BLaER1 treated with 17β-estradiol and CSF1 and Interleukin-3, amounts not matched to agents 10 nM and 100 nM (cell line): ENCODE measurements at regions not wholly inside any gene's neighbourhood (a gene's known extent, or its start where the extent isn't known, plus 50 kb on each side); places are given as distances from the start of the nearest gene placed in this dataset.

Source experiments
- H3K27ac ChIP-seq, 11 experiments: shearing (Covaris generic); formaldehyde crosslinking; 2 replicates each; pipeline ENCODE4 v1.8.1; 2022
- H3K27me3 ChIP-seq, 11 experiments: shearing (Covaris generic); formaldehyde crosslinking; 2 replicates each; pipeline ENCODE4 v1.8.1; 2022
- H3K36me3 ChIP-seq, 11 experiments: shearing (Covaris generic); formaldehyde crosslinking; 2 replicates each; pipeline ENCODE4 v1.8.1; 2022
- H3K4me1 ChIP-seq, 10 experiments: shearing (Covaris generic); formaldehyde crosslinking; 2 replicates each; pipeline ENCODE4 v1.8.1; 2022
- H3K4me2 ChIP-seq, 11 experiments: shearing (Covaris generic); formaldehyde crosslinking; 2 replicates each; pipeline ENCODE4 v1.8.1; 2022
- H3K4me3 ChIP-seq, 10 experiments: shearing (Covaris generic); formaldehyde crosslinking; 2 replicates each; pipeline ENCODE4 v1.8.1; 2022
- H3K9ac ChIP-seq, 11 experiments: shearing (Covaris generic); formaldehyde crosslinking; 2 replicates each; pipeline ENCODE4 v1.8.1; 2022
- H3K9me3 ChIP-seq, 11 experiments: shearing (Covaris generic); formaldehyde crosslinking; replicated peaks in 1 of 11; 2 replicates each; pipeline ENCODE4 v1.8.1; 2022
- H4K20me1 ChIP-seq, 11 experiments: shearing (Covaris generic); formaldehyde crosslinking; 2 replicates each; pipeline ENCODE4 v1.8.1; 2022
- Cebpa-rat ChIP-seq, 11 experiments: shearing (Covaris generic); IDR thresholded peaks; 2 replicates each; pipeline ENCODE4 v1.8.1; 2022

DNA sequence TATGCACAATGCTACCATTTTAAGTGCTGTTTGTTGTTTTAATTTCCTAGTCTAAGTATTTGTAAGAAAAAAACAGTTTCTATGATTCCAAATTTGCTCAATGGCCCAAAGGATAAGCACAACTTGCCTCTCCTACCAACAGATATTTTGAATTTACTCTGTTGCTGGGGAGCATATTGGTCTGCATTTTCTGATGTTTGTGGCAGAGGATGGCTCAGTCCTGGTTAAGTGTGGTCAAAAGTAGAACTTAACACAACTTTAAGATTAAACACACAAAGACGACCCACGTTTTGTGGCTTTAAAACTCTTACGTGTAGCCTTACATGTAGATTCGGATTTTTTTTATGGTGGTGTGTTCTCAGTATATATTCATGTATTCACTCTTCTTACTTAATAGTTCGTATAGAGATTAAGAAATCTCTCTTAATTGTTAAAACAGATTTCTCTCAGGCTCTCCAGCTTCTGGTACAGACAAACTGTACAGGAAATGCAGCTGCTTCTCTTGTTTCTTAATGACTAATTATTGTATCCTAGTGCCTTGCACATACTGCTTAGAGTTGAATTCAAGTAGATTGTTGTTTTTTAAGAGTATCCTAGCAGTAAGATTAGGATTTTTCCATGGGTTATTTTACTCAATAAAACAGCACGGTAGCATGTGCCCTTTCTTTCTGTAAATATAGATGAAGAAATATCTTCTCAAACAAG lies 86.2 kb downstream of the GPR85 start:
- no peak for TF ChIP-seq Cebpa-rat (IDR thresholded peaks at IDR 0.05)
- no peaks in the 10 kb centered on the region for H3K27me3 ChIP-seq
- H3K9ac ChIP-seq = no peak overlapping the region
- H4K20me1 ChIP-seq = no peaks in the 10 kb centered on the region
- no peak overlapping the region for H3K4me2 ChIP-seq
- H3K4me1 ChIP-seq = 0 out of 20 replicates have a peak, but pooled peaks cover 0 to 6% (median 0%) of the 10 kb centered on the region in 10 experiments
- H3K27ac ChIP-seq = no peak overlapping the region
- no peak overlapping the region for H3K4me3 ChIP-seq
- H3K36me3 ChIP-seq = no peaks in the 10 kb centered on the region
- H3K9me3 ChIP-seq = peaks cover 0 to 9% (median 0%) of the 10 kb centered on the region in 11 experiments; a peak in 1 of 22 replicates

DNA sequence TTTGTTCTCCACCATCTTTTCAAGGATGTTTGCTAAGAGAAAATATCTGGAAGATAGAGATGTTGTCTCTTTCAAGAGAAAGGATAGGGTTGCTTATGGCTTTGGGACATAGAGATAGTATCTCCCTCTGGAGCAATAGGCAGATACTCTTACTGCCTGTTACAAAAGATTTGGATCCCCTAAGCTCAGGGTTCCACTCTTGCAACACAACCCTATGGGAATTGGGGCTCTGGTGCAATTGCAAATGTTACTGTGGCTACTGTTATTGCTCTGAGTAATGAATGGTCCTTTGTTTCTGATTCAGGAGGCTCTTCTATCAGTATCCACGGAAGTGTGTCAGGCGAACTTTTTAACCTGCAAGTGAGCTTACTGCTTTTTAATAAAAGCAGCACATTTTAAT lies 88.8 kb downstream of the GPR85 start:
- Histone ChIP-seq H3K4me2 (no peak overlapping the region), H3K27me3 (no peaks in the 10 kb centered on the region), H3K4me1 (peaks cover 0 to 17% (median 0%) of the 10 kb centered on the region in 10 experiments; a peak in 2 of 20 replicates), H3K9me3 (no peaks in the 10 kb centered on the region), H3K36me3 (no peaks in the 10 kb centered on the region), H3K27ac (no peak overlapping the region), H4K20me1 (no peaks in the 10 kb centered on the region), H3K9ac (no peak overlapping the region), H3K4me3 (no peak overlapping the region)
- no peak for TF ChIP-seq Cebpa-rat (IDR thresholded peaks at IDR 0.05)

DNA sequence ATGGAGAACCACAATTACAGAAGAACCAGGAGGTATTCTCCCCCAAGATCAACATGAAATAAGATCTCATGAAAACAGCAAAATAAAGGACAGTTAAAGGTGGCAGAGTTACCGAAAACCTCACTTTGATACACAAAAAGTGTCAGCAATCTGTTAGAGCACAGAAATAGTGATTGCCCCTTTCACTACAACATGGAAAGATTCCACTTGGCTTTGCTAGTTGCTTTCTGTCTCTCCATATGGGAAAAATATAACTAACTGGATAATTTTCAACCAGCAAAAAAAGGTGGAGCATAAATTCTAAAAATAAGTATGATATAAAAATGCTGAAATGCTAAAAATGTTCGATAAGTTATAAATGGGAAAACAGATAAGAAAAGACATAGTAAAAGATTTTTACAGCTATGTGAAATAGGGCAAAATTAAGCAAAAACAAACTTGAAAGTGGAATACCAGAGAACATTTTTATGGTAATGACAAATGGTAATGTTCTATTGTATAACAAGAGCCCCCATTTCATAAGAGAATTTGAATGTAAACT lies 90.2 kb downstream of the GPR85 start:
- Histone ChIP-seq H3K4me3 (no peak overlapping the region), H3K4me1 (peaks cover 0 to 20% (median 0%) of the 10 kb centered on the region in 10 experiments; a peak in 3 of 20 replicates), H3K27ac (no peak overlapping the region), H4K20me1 (no peaks in the 10 kb centered on the region), H3K9me3 (no peaks in the 10 kb centered on the region; a peak in 1 of 22 replicates), H3K36me3 (no peaks in the 10 kb centered on the region), H3K9ac (no peak overlapping the region), H3K27me3 (no peaks in the 10 kb centered on the region), H3K4me2 (no peak overlapping the region)
- no peak for TF ChIP-seq Cebpa-rat (IDR thresholded peaks at IDR 0.05)

DNA sequence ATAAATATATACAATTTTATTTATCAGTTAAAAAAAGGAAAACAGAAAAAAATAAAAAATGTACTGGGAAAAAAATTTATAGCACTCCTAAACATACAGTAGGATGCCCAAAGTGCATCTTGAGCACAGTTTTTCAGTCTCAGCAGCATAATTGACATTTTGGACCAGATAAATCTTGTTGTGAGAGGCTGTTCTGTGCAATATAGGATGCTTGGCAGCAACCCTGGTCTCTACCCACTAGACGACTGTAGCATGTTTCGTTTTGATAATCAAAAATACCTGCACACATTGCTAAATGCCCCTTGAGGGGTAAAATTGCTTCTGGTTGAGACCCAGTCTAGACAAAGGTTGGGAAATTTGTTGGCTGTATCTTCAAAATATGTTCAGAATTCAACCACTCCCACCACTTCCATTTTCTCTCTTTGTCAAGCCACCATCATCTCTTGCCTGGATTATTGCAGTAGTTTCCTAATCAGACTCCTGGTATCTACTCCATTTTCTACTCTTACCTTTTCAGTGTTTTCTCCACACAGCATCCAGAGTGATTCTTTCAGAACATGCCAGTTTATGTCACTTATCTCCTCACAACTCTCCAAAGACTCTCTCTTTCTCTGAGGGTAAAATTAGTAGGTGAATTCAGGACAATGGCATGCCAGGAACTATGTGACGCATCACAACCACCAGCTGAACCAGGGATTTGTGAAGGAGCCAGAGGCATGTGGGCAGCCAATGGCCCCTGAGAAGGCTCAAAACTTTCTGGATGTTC lies 91.4 kb downstream of the GPR85 start:
- H3K4me3 ChIP-seq = no peak overlapping the region

DNA sequence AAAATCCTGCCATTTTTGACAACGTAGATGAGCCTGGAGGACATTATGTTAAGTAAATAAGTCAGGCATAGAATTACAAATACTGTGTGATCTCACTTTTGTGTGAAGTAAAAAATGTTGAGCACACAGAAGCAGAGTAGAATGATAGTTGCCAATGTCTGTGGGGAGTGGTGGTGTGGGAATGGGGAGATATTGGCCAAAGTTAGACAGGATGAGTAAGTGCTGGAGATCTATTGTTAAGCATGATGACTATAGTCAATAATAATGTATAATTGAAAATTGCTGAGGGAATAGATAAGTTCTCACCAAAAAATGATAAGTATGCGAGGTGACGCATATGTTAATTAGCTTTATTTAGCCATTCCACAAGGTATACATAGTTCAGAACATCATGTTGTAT lies 92.0 kb downstream of the GPR85 start:
- Histone ChIP-seq H4K20me1 (no peaks in the 10 kb centered on the region), H3K9ac (no peak overlapping the region), H3K4me2 (no peak overlapping the region), H3K27me3 (no peaks in the 10 kb centered on the region), H3K9me3 (no peaks in the 10 kb centered on the region; a peak in 1 of 22 replicates), H3K27ac (no peak overlapping the region), H3K4me1 (peaks cover 5 to 36% (median 12%) of the 10 kb centered on the region in 10 experiments; a peak in 17 of 20 replicates), H3K36me3 (no peaks in the 10 kb centered on the region), H3K4me3 (no peak overlapping the region)
- TF ChIP-seq Cebpa-rat (IDR thresholded peaks at IDR 0.05) = no peak

More for the DNA sequence above, 91.4 kb downstream of the GPR85 start:
- H3K9me3 ChIP-seq = no peaks in the 10 kb centered on the region; a peak in 1 of 22 replicates
- H3K4me2 ChIP-seq = no peak overlapping the region
- no peaks in the 10 kb centered on the region for H4K20me1 ChIP-seq
- no peaks in the 10 kb centered on the region for H3K36me3 ChIP-seq
- no peak overlapping the region for H3K27ac ChIP-seq
- no peaks in the 10 kb centered on the region for H3K27me3 ChIP-seq
- TF ChIP-seq Cebpa-rat (IDR thresholded peaks at IDR 0.05) = no peak
- H3K9ac ChIP-seq = no peak overlapping the region
- peaks cover 5 to 32% (median 10%) of the 10 kb centered on the region in 10 experiments; a peak in 17 of 20 replicates for H3K4me1 ChIP-seq

DNA sequence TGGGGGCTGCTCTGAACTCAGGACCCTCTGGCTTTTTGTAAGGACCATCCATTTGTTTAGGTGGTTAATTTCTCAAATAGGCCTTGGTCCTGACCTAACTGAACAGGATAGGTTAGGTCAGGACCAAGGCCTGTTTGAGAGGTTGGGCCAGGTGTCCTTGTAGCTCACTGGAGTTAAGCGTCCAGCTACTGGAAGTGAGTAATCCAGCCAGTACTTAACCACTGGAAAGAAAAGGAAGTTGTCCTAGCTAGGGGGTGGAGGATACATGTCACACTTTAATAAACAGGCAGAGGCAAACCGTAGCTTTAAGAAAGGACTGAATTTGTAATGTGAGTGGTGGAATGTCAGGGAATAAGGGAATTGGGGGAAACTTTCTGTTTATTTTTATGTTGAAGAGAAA lies 96.0 kb downstream of the GPR85 start:
- Histone ChIP-seq H3K4me3 (no peak overlapping the region), H3K27me3 (no peaks in the 10 kb centered on the region), H4K20me1 (no peaks in the 10 kb centered on the region), H3K4me2 (peak overlapping the region in 8 of 11 experiments; percentile 20 to 60 (median 46); a peak in 16 of 22 replicates), H3K4me1 (peaks cover 24 to 71% (median 41%) of the 10 kb centered on the region in 10 experiments), H3K36me3 (no peaks in the 10 kb centered on the region), H3K9me3 (no peaks in the 10 kb centered on the region; a peak in 1 of 22 replicates), H3K27ac (peak overlapping the region in 2 of 11 experiments; percentile 17 to 35; a peak in 2 of 22 replicates), H3K9ac (no peak overlapping the region)
- no peak for TF ChIP-seq Cebpa-rat (IDR thresholded peaks at IDR 0.05)

DNA sequence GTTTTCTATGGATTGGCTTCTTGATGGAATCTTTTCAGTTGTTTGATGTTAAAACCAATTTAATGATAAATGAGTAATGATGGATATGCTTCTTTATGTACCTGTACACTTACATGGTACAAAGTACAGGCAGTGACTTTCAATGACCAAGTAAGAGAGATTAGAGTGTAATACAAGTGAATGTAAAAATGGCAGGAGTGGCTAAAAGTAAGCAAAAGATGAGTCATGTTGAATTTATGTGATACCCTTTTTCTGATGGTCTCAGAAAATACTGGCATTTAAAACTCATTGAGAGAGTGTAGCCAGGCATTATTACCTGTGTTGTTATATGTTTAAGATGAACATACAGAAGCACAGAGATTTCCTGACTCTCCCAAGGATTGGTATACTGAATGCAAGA lies 97.1 kb downstream of the GPR85 start:
- H3K9ac ChIP-seq = no peak overlapping the region
- no peak overlapping the region for H3K4me2 ChIP-seq
- H3K9me3 ChIP-seq = no peaks in the 10 kb centered on the region; a peak in 1 of 22 replicates
- peaks cover 29 to 77% (median 46%) of the 10 kb centered on the region in 10 experiments for H3K4me1 ChIP-seq
- no peak overlapping the region for H3K27ac ChIP-seq
- no peak for TF ChIP-seq Cebpa-rat (IDR thresholded peaks at IDR 0.05)
- H3K36me3 ChIP-seq = no peaks in the 10 kb centered on the region
- H4K20me1 ChIP-seq = no peaks in the 10 kb centered on the region
- H3K4me3 ChIP-seq = no peak overlapping the region
- no peaks in the 10 kb centered on the region for H3K27me3 ChIP-seq

DNA sequence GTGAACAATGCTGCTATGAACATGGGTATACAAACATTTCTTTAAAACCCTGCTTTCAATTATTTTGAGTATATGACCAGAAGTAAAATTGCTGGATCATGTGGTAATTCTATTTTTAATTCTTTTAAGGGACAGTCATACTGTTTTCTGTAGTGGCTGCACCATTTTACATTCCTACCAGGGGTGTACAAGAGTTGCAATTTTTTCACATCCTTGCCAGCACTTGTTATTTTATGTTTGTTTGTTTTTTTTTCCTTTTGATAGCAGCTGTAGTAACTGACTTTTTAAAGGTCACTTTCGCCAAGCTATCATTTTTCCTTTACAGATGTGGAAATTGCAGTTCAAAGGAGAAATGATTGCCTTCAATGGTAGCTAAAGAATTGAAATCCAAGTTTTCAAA lies 99.5 kb downstream of the GPR85 start:
- H3K4me1 ChIP-seq = peaks cover 29 to 78% (median 53%) of the 10 kb centered on the region in 10 experiments
- no peak for TF ChIP-seq Cebpa-rat (IDR thresholded peaks at IDR 0.05)
- no peaks in the 10 kb centered on the region for H3K36me3 ChIP-seq
- peak overlapping the region; percentile 21 to 82 (median 63); a peak in 21 of 22 replicates for H3K4me2 ChIP-seq
- no peaks in the 10 kb centered on the region for H4K20me1 ChIP-seq
- H3K9me3 ChIP-seq = no peaks in the 10 kb centered on the region; a peak in 1 of 22 replicates
- no peak overlapping the region for H3K9ac ChIP-seq
- peak overlapping the region in 8 of 11 experiments; percentile 46 to 65 (median 61); a peak in 13 of 22 replicates for H3K27ac ChIP-seq
- no peaks in the 10 kb centered on the region for H3K27me3 ChIP-seq
- no peak overlapping the region for H3K4me3 ChIP-seq
